ENCODE measurements at regions not wholly inside any gene's neighbourhood (a gene's known extent, or its start where the extent isn't known, plus 50 kb on each side); places are given as distances from the start of the nearest gene placed in this dataset.

GRCh38 chr5:114648940-114649339, 287.1 kb downstream of the KCNN2 start:
- no peak for DNase-seq

GRCh38 chr5:114644576-114644975, 282.7 kb downstream of the KCNN2 start:
- no peak for DNase-seq

DNA sequence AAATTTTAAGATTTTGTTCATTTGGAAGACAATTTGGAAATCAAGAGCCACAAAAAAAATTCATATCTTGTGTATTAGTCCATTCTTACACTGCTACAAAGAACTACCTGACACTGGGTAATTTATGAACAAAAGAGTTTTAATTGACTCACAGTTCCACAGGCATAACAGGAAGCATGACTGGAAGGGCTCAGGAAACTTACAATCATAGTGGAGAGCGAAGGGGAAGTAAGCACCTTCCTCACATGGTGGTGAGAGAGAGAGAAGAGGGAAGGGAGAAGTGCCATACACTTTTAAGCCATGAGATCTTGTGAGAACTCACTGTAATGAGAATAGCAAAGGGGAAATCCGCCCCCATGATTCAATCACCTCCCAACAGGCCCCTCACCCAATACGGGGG, 274.4 kb downstream of the KCNN2 start:
- no peak for DNase-seq

DNA sequence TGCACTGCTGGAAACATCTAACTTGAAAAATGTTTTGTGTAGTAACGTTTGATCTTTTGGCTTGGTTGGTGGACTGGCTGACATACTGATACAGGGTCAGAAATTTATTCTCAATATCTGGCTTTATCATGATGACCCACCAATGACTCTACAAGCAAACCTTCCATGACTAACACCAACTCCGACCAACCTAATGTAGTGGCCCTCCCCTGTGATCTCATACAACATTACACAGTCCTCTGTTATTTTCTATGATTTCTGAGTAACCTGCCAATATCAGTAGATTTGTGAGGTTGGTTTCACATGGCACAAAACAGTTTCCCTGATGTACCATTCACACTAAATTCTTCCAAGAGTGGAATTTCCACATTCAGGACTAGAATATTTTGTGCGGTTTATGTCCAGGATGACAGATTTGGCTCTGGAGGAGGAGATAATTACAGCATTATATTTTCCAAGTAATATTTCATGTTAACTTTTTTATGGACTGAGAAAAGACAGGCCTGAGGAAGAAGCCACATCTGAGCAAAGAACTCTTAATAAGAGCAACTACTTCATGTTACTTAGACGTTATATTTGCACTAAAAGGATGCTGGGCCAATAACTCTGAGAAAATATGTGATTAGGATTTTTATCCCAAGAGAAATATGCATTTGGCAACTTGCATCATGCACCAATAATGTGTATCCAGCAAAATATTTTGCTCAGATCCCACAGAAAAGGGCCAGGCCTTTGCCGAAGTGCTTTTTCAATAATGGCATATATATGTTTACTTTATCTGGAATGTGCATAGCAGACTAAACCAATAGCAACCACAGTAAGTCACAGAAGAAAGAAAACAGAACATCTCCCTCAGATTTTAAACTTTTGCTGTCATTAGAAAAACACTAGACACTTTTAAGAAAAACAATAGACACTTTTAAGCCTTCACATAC, 273.4 kb downstream of the KCNN2 start:
- DNase-seq = no peak

- DNase-seq = no peak
These were observed 272.6 kb downstream of the KCNN2 start for GRCh38 chr5:114634517-114634916.

DNA sequence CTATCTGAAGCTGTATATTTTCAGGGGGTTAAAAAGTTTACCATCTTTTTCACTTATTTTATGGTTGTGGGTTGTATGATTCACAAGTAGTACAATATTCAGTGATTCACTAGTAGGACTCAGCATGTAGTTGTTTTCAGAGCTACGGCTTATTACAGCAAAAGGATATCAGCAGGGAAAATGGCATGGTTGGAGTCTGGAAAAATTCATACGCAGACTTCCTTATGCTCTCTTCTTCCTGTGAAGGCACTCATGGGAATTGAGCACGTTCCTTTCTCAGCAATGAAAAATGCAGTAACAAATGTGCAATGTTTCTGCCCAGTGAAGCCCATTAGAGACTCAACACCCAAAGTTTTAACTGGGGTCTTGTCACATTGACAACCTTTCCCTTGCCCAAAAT, 250.5 kb downstream of the KCNN2 start:
- DNase-seq = no peak

- DNase-seq = no peak
These were observed 219.3 kb downstream of the KCNN2 start for GRCh38 chr5:114581136-114581535.

GRCh38 chr5:114565871-114566270, 204.0 kb downstream of the KCNN2 start:
- no peak for DNase-seq

DNA sequence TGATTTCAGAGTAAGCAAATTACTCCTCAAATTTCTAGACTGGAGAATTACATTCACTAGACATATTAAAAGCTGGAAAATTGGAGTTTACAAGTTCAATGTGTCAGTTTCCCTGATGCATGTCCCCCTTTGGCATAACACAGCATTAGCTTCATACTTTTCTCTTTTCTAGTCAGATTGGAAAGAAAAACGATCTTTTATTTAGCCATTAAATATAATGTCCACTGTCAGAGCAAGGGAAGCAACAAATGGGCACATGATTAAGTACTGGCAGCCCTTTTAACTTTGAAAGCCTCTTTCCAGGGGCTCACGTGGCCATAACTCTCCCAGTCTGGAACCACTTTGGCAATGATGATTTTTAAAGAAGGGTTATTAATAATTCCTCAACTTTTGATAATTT, 203.3 kb downstream of the KCNN2 start:
- DNase-seq = no peak

GRCh38 chr5:114561415-114561814, 199.5 kb downstream of the KCNN2 start:
- DNase-seq = no peak
